Endothelial cell of umbilical vein (primary cell): ENCODE measurements at regions not wholly inside any gene's neighbourhood (a gene's known extent, or its start where the extent isn't known, plus 50 kb on each side); places are given as distances from the start of the nearest gene placed in this dataset.
"Not testable (repeated sequence)": the region's sequence is repeated elsewhere in the genome, so short reads cannot be mapped to it uniquely, and the experiment has no call there.

Experiments used
- BruUV-seq: library from RNA; stranded (reverse); fragments of 400-500 nt; replicated peaks from 2 replicates; lab custom pipeline; 2021; lab: Mats Ljungman, UMichigan
- CTCF ChIA-PET: fragments of 300-600, 350-600 bp; sonication (Branson Sonifier 250); formaldehyde crosslinking; loops from one replicate; lab custom pipeline; 2021; ENCODE audit warnings: antibody characterized with exemption, inconsistent platforms; lab: Charles Lee
- POLR2A ChIA-PET: fragments of 300-600, 350-600 bp; sonication (Branson Sonifier 250); formaldehyde crosslinking; loops from one replicate; lab custom pipeline; 2021; ENCODE audit warnings: antibody characterized with exemption, inconsistent platforms; lab: Charles Lee
- DNase-seq: peaks from one replicate; pipeline ENCODE4 v3.0.0-alpha.2; 2011; ENCODE audit warnings: low read depth, low spot score
- FAIRE-seq: peaks from 2 replicates; lab custom pipeline; 2011; peaks lifted over from hg19 to GRCh38; lab: Jason Lieb, UNC
- H2AFZ ChIP-seq: 2 replicates; pipeline ENCODE4 v1.6.0; 2012; ENCODE audit warnings: low read depth, low read length, control low read depth, inconsistent platforms
- H3K27ac ChIP-seq: 2 replicates; pipeline ENCODE4 v1.5.1; 2011; ENCODE audit warnings: low read depth, mild to moderate bottlenecking, control low read depth, low read length, moderate library complexity; ENCODE audit not compliant: insufficient read depth
- H3K27me3 ChIP-seq, 2 experiments: 2 replicates each; pipeline versions ENCODE4 v1.6.0 to v1.6.1; 2011; ENCODE audit warnings: low read length in 2 of 2, mixed read lengths in 1 of 2; ENCODE audit not compliant: control insufficient read depth in 2 of 2, insufficient read depth in 2 of 2
- H3K36me3 ChIP-seq, 2 experiments: 2 replicates in 1 of 2; 3 replicates in 1 of 2; pipeline ENCODE4 v1.5.1; 2011; ENCODE audit warnings: low read length in 2 of 2, mild to moderate bottlenecking in 1 of 2, moderate library complexity in 1 of 2; ENCODE audit not compliant: control insufficient read depth in 2 of 2, insufficient read depth in 2 of 2; ENCODE audit errors: extremely low read depth in 1 of 2
- H3K4me1 ChIP-seq: 3 replicates; pipeline ENCODE4 v1.5.1; 2011; ENCODE audit warnings: mild to moderate bottlenecking, low read length; ENCODE audit not compliant: control insufficient read depth, insufficient read depth; ENCODE audit errors: extremely low read depth
- H3K4me2 ChIP-seq: 2 replicates; pipeline ENCODE4 v1.6.1; 2011; ENCODE audit warnings: low read length, control low read depth, mixed read lengths; ENCODE audit not compliant: insufficient read depth
- H3K4me3 ChIP-seq, 3 experiments: fragments of 200-600 bp in 1 of 3; sonication (generic), shearing (Covaris generic) in 1 of 3; replicated peaks in 1 of 3; 2 replicates each; pipeline ENCODE4 v1.5.1; 2011 to 2016; ENCODE audit warnings: control low read depth in 3 of 3, low read length in 3 of 3, mild to moderate bottlenecking in 2 of 3, inconsistent platforms in 1 of 3, low read depth in 1 of 3, moderate library complexity in 1 of 3; ENCODE audit not compliant: insufficient read depth in 1 of 3
- H3K79me2 ChIP-seq: 2 replicates; pipeline ENCODE4 v1.6.0; 2012; ENCODE audit warnings: low read length, inconsistent platforms; ENCODE audit not compliant: control insufficient read depth, insufficient read depth
- H3K9ac ChIP-seq: replicated peaks from 2 replicates; pipeline ENCODE3; 2011; ENCODE audit warnings: low read length, control low read depth; ENCODE audit not compliant: insufficient read depth; ENCODE audit errors: extremely low read depth
- H3K9me1 ChIP-seq: replicated peaks from 3 replicates; pipeline ENCODE4 v1.6.0; 2011; ENCODE audit warnings: mild to moderate bottlenecking, low read length; ENCODE audit not compliant: control insufficient read depth, insufficient read depth; ENCODE audit errors: extremely low read depth
- H3K9me3 ChIP-seq: replicated peaks from 2 replicates; pipeline ENCODE4 v1.5.1; 2012; ENCODE audit warnings: low read length, inconsistent platforms; ENCODE audit not compliant: control insufficient read depth, insufficient read depth
- H4K20me1 ChIP-seq: replicated peaks from 2 replicates; pipeline ENCODE3; 2011; ENCODE audit warnings: mild to moderate bottlenecking, low read length; ENCODE audit not compliant: control insufficient read depth, insufficient read depth; ENCODE audit errors: extremely low read depth
- EZH2 ChIP-seq: IDR thresholded peaks from 2 replicates; pipeline ENCODE4 v1.6.1; 2012; ENCODE audit warnings: borderline replicate concordance, low read depth, mild to moderate bottlenecking, moderate library complexity, low read length, inconsistent platforms; ENCODE audit not compliant: severe bottlenecking
- FOS ChIP-seq: IDR thresholded peaks from 2 replicates; pipeline ENCODE4 v1.6.1; 2011; ENCODE audit warnings: mild to moderate bottlenecking, low read length, moderate library complexity, borderline replicate concordance; ENCODE audit not compliant: insufficient read depth
- GATA2 ChIP-seq: IDR thresholded peaks from 2 replicates; pipeline ENCODE4 v1.7.0; 2011; ENCODE audit warnings: low read depth, mild to moderate bottlenecking, moderate library complexity, mixed read lengths, low read length; ENCODE audit not compliant: insufficient read length, insufficient read depth
- JUN ChIP-seq: IDR thresholded peaks from 2 replicates; pipeline ENCODE4 v1.6.1; 2011; ENCODE audit warnings: borderline replicate concordance, low read depth; ENCODE audit not compliant: insufficient read length, insufficient read depth
- MYC ChIP-seq: IDR thresholded peaks from one replicate; pipeline ENCODE4 v1.6.1; 2011; ENCODE audit warnings: mild to moderate bottlenecking, low read depth, low read length
- POLR2A ChIP-seq: IDR thresholded peaks from 2 replicates; pipeline ENCODE4 v1.6.1; 2012; ENCODE audit warnings: low read depth, mild to moderate bottlenecking, control low read depth, low read length
- POLR2AphosphoS5 ChIP-seq: IDR thresholded peaks from 2 replicates; pipeline ENCODE4 v1.6.1; 2012; ENCODE audit warnings: low read depth, mild to moderate bottlenecking, control low read depth, low read length, moderate library complexity; ENCODE audit not compliant: insufficient read depth
- dilution Hi-C: fragments of 300-500 bp; cut with MboI; formaldehyde crosslinking; loops from one replicate; pipeline ENCODE4 v1.15.0; 2019; ENCODE audit warnings: low sequenced_read_pairs; ENCODE audit not compliant: extremely low pct_ligation_motif_present
- intact Hi-C: fragments of 100-400 bp; cut with micrococcal nuclease; formaldehyde crosslinking; loops from one replicate; pipeline ENCODE4 v1.10.0; 2022
- TF ChIP-seq, protein P1 (sequence below): IDR thresholded peaks from 2 replicates; pipeline ENCODE4 v1.6.1; 2011; ENCODE audit not compliant: insufficient read depth, insufficient read length
- TF ChIP-seq, protein P2 (sequence below), 2 donors: IDR thresholded peaks; 1 replicate in 1 of 2; 2 replicates in 1 of 2; pipeline ENCODE4 v1.5.1; 2011; ENCODE audit warnings: low read length in 2 of 2, mild to moderate bottlenecking in 2 of 2, moderate library complexity in 2 of 2, control low read depth in 1 of 2, inconsistent platforms in 1 of 2, low read depth in 1 of 2; ENCODE audit not compliant: insufficient read depth in 1 of 2; ENCODE audit errors: extremely low read depth in 1 of 2

DNA sequence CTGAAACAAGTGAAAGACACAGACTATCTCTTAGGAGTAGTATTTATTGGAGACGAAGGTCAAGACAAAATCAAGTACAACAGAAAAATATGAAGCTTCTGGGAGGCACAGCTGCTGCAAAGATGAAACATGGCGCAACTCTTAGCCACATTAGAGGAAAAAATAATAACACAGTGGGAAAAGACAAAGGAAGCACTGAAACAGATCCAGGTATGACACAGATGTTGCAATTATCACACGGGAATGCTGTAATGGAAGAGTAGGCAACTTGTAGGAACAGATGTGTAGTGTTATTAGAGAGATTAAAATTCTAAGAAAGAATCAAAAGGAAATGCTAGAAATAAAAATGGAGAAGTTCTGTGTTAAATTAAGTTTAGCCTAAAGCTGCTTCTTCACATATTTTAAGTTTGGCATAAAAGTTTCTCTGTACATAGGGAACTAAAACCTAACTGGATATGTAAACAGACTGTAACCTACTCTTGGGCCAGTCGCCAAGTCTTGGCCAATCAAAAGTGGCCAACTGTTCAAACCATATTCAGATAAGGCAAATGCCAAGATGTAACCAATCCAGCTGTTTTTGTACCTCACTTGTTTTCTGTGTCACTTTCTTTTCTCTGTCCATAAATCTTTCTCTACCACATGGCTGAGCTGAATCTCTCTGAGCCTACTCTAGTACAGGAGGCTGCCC, 1132.0 kb upstream of the LRRTM3 start:
- no TSS peak for BruUV-seq
- FAIRE-seq (no peak), DNase-seq (no peak)
- dilution Hi-C loops (no loop called here), intact Hi-C loops (no loop called here)
- no peak overlapping the region for H3K4me2 ChIP-seq
- no peak overlapping the region for H3K9ac ChIP-seq
- H2AFZ ChIP-seq: no peak overlapping the region
- no peaks in the 10 kb centered on the region for H3K9me3 ChIP-seq
- H3K27ac ChIP-seq: no peak overlapping the region
- ChIA-PET CTCF (no interaction called here), POLR2A (no interaction called here)
- no peaks in the 10 kb centered on the region for H3K36me3 ChIP-seq
- no peaks in the 10 kb centered on the region for H3K4me1 ChIP-seq
- no peaks in the 10 kb centered on the region for H3K27me3 ChIP-seq
- TF ChIP-seq MYC (no peak), POLR2AphosphoS5 (no peak), POLR2A (no peak), JUN (no peak), FOS (no peak), GATA2 (no peak), EZH2 (no peak)
- TF ChIP-seq, protein P1, sequence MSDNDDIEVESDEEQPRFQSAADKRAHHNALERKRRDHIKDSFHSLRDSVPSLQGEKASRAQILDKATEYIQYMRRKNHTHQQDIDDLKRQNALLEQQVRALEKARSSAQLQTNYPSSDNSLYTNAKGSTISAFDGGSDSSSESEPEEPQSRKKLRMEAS: no peak
- TF ChIP-seq, protein P2, sequence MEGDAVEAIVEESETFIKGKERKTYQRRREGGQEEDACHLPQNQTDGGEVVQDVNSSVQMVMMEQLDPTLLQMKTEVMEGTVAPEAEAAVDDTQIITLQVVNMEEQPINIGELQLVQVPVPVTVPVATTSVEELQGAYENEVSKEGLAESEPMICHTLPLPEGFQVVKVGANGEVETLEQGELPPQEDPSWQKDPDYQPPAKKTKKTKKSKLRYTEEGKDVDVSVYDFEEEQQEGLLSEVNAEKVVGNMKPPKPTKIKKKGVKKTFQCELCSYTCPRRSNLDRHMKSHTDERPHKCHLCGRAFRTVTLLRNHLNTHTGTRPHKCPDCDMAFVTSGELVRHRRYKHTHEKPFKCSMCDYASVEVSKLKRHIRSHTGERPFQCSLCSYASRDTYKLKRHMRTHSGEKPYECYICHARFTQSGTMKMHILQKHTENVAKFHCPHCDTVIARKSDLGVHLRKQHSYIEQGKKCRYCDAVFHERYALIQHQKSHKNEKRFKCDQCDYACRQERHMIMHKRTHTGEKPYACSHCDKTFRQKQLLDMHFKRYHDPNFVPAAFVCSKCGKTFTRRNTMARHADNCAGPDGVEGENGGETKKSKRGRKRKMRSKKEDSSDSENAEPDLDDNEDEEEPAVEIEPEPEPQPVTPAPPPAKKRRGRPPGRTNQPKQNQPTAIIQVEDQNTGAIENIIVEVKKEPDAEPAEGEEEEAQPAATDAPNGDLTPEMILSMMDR (IDR thresholded peaks at IDR 0.05; ENCODE audit: extremely low read depth in 1 of 2, insufficient read depth in 1 of 2, low read depth in 1 of 2, low read length in 2 of 2): no peak
- no peak overlapping the region for H3K4me3 ChIP-seq
- H3K9me1 ChIP-seq: no peaks in the 10 kb centered on the region
- no peaks in the 10 kb centered on the region for H3K79me2 ChIP-seq
- H4K20me1 ChIP-seq: no peaks in the 10 kb centered on the region

DNA sequence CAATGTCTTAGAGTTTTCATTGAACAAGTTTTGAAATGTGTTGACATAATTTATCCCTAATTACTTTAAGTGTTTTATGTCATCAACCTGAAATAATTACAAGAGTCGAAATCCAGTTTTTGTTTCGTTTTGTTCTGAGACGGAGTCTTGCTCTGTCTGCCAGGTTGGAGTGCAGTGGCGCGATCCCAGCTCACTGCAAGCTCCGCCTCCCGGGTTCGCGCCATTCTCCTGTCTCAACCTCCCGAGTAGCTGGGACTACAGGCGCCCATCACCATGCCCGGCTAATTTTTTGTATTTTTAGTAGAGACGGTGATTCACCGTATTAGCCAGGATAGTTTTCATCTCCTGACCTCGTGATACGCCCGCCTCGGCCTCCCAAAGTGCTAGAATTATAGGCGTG, 1131.0 kb upstream of the LRRTM3 start:
- intact Hi-C loops, H3K4me2 ChIP-seq, H3K9me1 ChIP-seq, H3K4me3 ChIP-seq, H3K4me1 ChIP-seq, DNase-seq, H4K20me1 ChIP-seq, FAIRE-seq, CTCF ChIA-PET, H3K27ac ChIP-seq, H3K9me3 ChIP-seq, dilution Hi-C loops, H2AFZ ChIP-seq, POLR2A ChIA-PET, H3K79me2 ChIP-seq, H3K27me3 ChIP-seq, BruUV-seq, H3K9ac ChIP-seq, H3K36me3 ChIP-seq: not testable (repeated sequence)
